Aorta (tissue), 5 donors: ENCODE measurements at regions not wholly inside any gene's neighbourhood (a gene's known extent, or its start where the extent isn't known, plus 50 kb on each side); places are given as distances from the start of the nearest gene placed in this dataset.
A peak's percentile ranks its signal among the peaks of the same experiment; 100 is the strongest.
"Not testable (repeated sequence)": the region's sequence is repeated elsewhere in the genome, so short reads cannot be mapped to it uniquely, and the experiment has no call there.

Source experiments
- ATAC-seq: fragments of 200-7000 bp; cut with Tn5 transposase; one replicate; pipeline ENCODE4 v1.9.1; 2022; ENCODE audit warnings: moderate library complexity; ENCODE audit not compliant: low FRiP score
- DNase-seq, 2 donors: peaks; one replicate each; pipeline ENCODE4 v3.0.0-alpha.2; 2020
- H3K27ac ChIP-seq, 2 donors: one replicate each; pipeline ENCODE4 v1.5.1; 2013; ENCODE audit warnings: low read length in 2 of 2, mild to moderate bottlenecking in 2 of 2, moderate library complexity in 2 of 2, control low read depth in 1 of 2, inconsistent platforms in 1 of 2, low read depth in 1 of 2
- H3K27me3 ChIP-seq, 2 donors: one replicate each; pipeline ENCODE4 v1.6.1; 2013; ENCODE audit warnings: control low read depth in 1 of 2, low read length in 1 of 2, mild to moderate bottlenecking in 1 of 2, moderate library complexity in 1 of 2; ENCODE audit not compliant: insufficient read depth in 2 of 2, control insufficient read depth in 1 of 2
- H3K36me3 ChIP-seq, 2 donors: one replicate each; pipeline ENCODE4 v1.6.1; 2013; ENCODE audit warnings: control low read depth in 1 of 2, low read length in 1 of 2, mild to moderate bottlenecking in 1 of 2; ENCODE audit not compliant: insufficient read depth in 2 of 2, control insufficient read depth in 1 of 2
- H3K4me1 ChIP-seq, 2 donors: one replicate each; pipeline ENCODE4 v1.6.1; 2013; ENCODE audit warnings: low read length in 2 of 2, control low read depth in 1 of 2, mild to moderate bottlenecking in 1 of 2, moderate library complexity in 1 of 2; ENCODE audit not compliant: insufficient read depth in 2 of 2, control insufficient read depth in 1 of 2
- H3K4me3 ChIP-seq, 2 donors: one replicate each; pipeline ENCODE4 v1.5.1; 2013; ENCODE audit warnings: low read length in 2 of 2, control low read depth in 1 of 2, mild to moderate bottlenecking in 1 of 2
- H3K9me3 ChIP-seq: one replicate; pipeline ENCODE4 v1.6.1; 2013; ENCODE audit warnings: mild to moderate bottlenecking, low read length; ENCODE audit not compliant: control insufficient read depth
- WGBS, 2 donors: extraction: QIAGEN DNeasy Blood & Tissue Kit; methylation state at CpG; one replicate each; pipeline ENCODE4 v1.1.7; 2013; 5-methylcytosine and 5-hydroxymethylcytosine counted together
- intact Hi-C, 2 donors: fragments of 100-400 bp; cut with DNase I; formaldehyde crosslinking; loops; one replicate each; pipeline versions ENCODE4 v1.14.2 to v1.15.0; 2022
- donor health status: healthy with polysubstance abuse.
- donor health status: Bipolar disorder and iron deficiency.
- donor health status: DM: no; HTN: no; CAD: no.
- donor health status: DM: no; HTN: no; CAD: no.
- donor health status: DM: yes; HTN: yes; CAD: no.

- Histone ChIP-seq H3K27me3 (no peaks in the 10 kb centered on the region), H3K4me1 (no peaks in the 10 kb centered on the region), H3K9me3 (no peaks in the 10 kb centered on the region), H3K4me3 (no peak overlapping the region), H3K36me3 (no peaks in the 10 kb centered on the region), H3K27ac (no peak overlapping the region)
- WGBS, 2 donors: 91 to 92% methylated on average over 9 of the region's 9 CpGs
- peak in 1 of 2 donors; percentile 56 for DNase-seq
- intact Hi-C loops: loop anchor here in 1 of 2 donors (10.0 kb wide), 1 partner anchor 1791 kb away; no protein-coding TSS in a partner anchor
- ATAC-seq: no peak
Observed at GRCh38 chr21:22796147-22796546, 1797.9 kb downstream of the NCAM2 start.

DNA sequence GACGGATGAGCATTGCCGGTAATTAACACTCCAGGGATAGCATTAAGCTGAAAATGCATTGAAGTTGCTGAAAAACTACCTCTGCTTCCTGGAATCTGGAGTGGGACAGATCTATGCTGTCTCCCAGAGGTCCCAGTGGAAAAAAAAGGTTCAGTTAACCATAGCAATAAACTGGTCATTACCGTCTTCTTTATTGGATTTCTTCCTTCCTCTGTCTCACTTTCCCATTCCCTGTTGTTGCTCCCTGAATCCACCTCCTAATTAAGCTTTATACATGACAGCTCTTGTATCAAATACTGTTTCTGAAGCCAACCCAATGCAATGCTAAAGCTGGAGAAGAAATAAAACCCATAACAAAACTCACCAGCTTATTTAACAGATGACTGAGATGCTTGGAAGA is 1805.9 kb downstream of the NCAM2 start:
- 61 to 76% methylated on average over 3 of the region's 3 CpGs for WGBS, 2 donors
- Histone ChIP-seq H3K27ac (no peak overlapping the region), H3K4me1 (no peaks in the 10 kb centered on the region), H3K4me3 (no peak overlapping the region), H3K27me3 (no peaks in the 10 kb centered on the region), H3K9me3 (no peaks in the 10 kb centered on the region), H3K36me3 (no peaks in the 10 kb centered on the region)
- DNase-seq (no peak), ATAC-seq (no peak)
- intact Hi-C loops: no loop called here

GRCh38 chr21:22806278-22806677 is 1808.1 kb downstream of the NCAM2 start:
- WGBS, 2 donors: 74 to 79% methylated on average over 3 of the region's 3 CpGs
- Histone ChIP-seq H3K27ac (no peak overlapping the region), H3K9me3 (no peaks in the 10 kb centered on the region), H3K36me3 (no peaks in the 10 kb centered on the region), H3K27me3 (no peaks in the 10 kb centered on the region), H3K4me3 (no peak overlapping the region), H3K4me1 (no peaks in the 10 kb centered on the region)
- ATAC-seq: no peak
- intact Hi-C loops: no loop called here
- no peak for DNase-seq

- DNase-seq: no peak
Observed at GRCh38 chr21:22813201-22813600, 1815.0 kb downstream of the NCAM2 start.

GRCh38 chr21:22818681-22819485 is 1820.7 kb downstream of the NCAM2 start:
- H3K4me1 ChIP-seq, H3K36me3 ChIP-seq, H3K27ac ChIP-seq, H3K9me3 ChIP-seq, ATAC-seq, H3K4me3 ChIP-seq, H3K27me3 ChIP-seq, intact Hi-C loops: not testable (repeated sequence)
- 89 to 93% methylated on average over 26 to 40 of the region's 40 CpGs for WGBS, 2 donors
- peak in 1 of 2 donors; percentile 56 for DNase-seq

More at GRCh38 chr21:22813201-22813600, 1815.0 kb downstream of the NCAM2 start:
- WGBS, 2 donors: 53 to 86% methylated on average over 3 of the region's 3 CpGs
- H3K4me3 ChIP-seq: no peak overlapping the region
- H3K27ac ChIP-seq: no peak overlapping the region
- H3K36me3 ChIP-seq: no peaks in the 10 kb centered on the region
- H3K4me1 ChIP-seq: no peaks in the 10 kb centered on the region
- ATAC-seq: no peak
- no peaks in the 10 kb centered on the region for H3K9me3 ChIP-seq
- no peaks in the 10 kb centered on the region for H3K27me3 ChIP-seq
- intact Hi-C loops: no loop called here

- ATAC-seq: no peak
- H3K4me3 ChIP-seq: no peak overlapping the region
- H3K36me3 ChIP-seq: no peaks in the 10 kb centered on the region
- H3K9me3 ChIP-seq: peaks cover 2% of the 10 kb centered on the region
- no peak for DNase-seq
- no peaks in the 10 kb centered on the region for H3K27me3 ChIP-seq
- intact Hi-C loops: no loop called here
- no peak overlapping the region for H3K27ac ChIP-seq
- H3K4me1 ChIP-seq: no peaks in the 10 kb centered on the region
Observed at GRCh38 chr21:22827422-22827821, 1829.2 kb downstream of the NCAM2 start.

DNA sequence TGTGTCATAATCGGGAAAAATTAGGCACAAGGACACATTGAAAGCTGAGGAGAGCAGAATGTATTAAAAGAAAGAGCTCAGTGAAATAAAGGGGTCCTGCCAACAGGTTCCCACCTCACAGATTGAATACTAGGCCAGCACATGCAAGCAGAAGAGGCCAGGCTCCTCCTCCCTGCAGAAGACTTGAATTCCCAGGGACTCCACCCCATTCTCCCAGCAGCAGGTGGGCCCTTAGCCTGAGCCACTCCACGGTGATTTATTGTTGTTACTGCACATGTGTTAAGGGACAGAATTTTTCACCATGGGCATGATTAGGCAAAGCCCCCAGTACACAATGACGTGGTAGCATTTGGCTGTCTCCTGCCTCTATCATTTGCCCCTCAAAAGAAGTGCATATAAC is 1844.7 kb downstream of the NCAM2 start:
- no peak for ATAC-seq
- H3K27ac ChIP-seq: no peak overlapping the region
- H3K36me3 ChIP-seq: no peaks in the 10 kb centered on the region
- no peak for DNase-seq
- no peak overlapping the region for H3K4me3 ChIP-seq
- WGBS, 2 donors: 47 to 55% methylated on average over 3 of the region's 3 CpGs
- intact Hi-C loops: no loop called here
- peaks cover 3% of the 10 kb centered on the region for H3K9me3 ChIP-seq
- H3K27me3 ChIP-seq: no peaks in the 10 kb centered on the region
- no peaks in the 10 kb centered on the region for H3K4me1 ChIP-seq

GRCh38 chr21:22855581-22855980 is 1857.4 kb downstream of the NCAM2 start:
- no peak for DNase-seq
- intact Hi-C loops: no loop called here
- H3K27ac ChIP-seq: no peak overlapping the region
- no peaks in the 10 kb centered on the region for H3K36me3 ChIP-seq
- peaks cover 2% of the 10 kb centered on the region for H3K9me3 ChIP-seq
- no peak for ATAC-seq
- no peaks in the 10 kb centered on the region for H3K4me1 ChIP-seq
- no peaks in the 10 kb centered on the region for H3K27me3 ChIP-seq
- 76 to 80% methylated on average over 1 of the region's 1 CpG for WGBS, 2 donors
- H3K4me3 ChIP-seq: no peak overlapping the region

GRCh38 chr21:22871692-22872091 is 1873.5 kb downstream of the NCAM2 start:
- 87 to 91% methylated on average over 4 of the region's 4 CpGs for WGBS, 2 donors
- DNase-seq (no peak), ATAC-seq (no peak)
- Histone ChIP-seq H3K36me3 (no peaks in the 10 kb centered on the region), H3K9me3 (no peaks in the 10 kb centered on the region), H3K27ac (no peak overlapping the region), H3K4me3 (no peak overlapping the region), H3K27me3 (no peaks in the 10 kb centered on the region), H3K4me1 (no peaks in the 10 kb centered on the region)
- intact Hi-C loops: no loop called here
